H1 (cell line): ENCODE measurements at regions not wholly inside any gene's neighbourhood (a gene's known extent, or its start where the extent isn't known, plus 50 kb on each side); places are given as distances from the start of the nearest gene placed in this dataset.

Experiments used
- CHD2 ChIP-seq: IDR thresholded peaks from 2 replicates; pipeline ENCODE4 v1.6.1; 2012; ENCODE audit warnings: low read length, improper control_type of control experiment
- KDM1A ChIP-seq: fragments of 200-600, 300-600 bp; sonication (generic); IDR thresholded peaks from 2 replicates; pipeline ENCODE4 v1.7.1; 2016; ENCODE audit warnings: mild to moderate bottlenecking, low read length, borderline replicate concordance
- MAFK ChIP-seq: IDR thresholded peaks from 2 replicates; pipeline ENCODE4 v1.6.1; 2012; ENCODE audit warnings: low read depth, mild to moderate bottlenecking, improper control_type of control experiment, low read length
- NRF1 ChIP-seq: IDR thresholded peaks from 2 replicates; pipeline ENCODE4 v1.6.1; 2011; ENCODE audit warnings: mild to moderate bottlenecking, low read depth, low read length, improper control_type of control experiment
- RNF2 ChIP-seq: fragments of 200-900, 300-1000 bp; sonication (generic); IDR thresholded peaks from 2 replicates; pipeline ENCODE4 v1.7.1; 2016; ENCODE audit warnings: borderline replicate concordance, low read depth, mild to moderate bottlenecking, antibody characterized with exemption, low read length; ENCODE audit not compliant: poor library complexity, severe bottlenecking; ENCODE audit errors: missing control alignments
- SP2 ChIP-seq: IDR thresholded peaks from 2 replicates; pipeline ENCODE4 v1.6.1; 2012; ENCODE audit warnings: mild to moderate bottlenecking, low read length, inconsistent platforms

GRCh38 chr11:28393348-28393747 is 285.2 kb downstream of the METTL15 start (continued):
- TF ChIP-seq SP2 (no peak), KDM1A (no peak), NRF1 (no peak), MAFK (no peak), CHD2 (no peak), RNF2 (no peak)
